ENCODE measurements at regions not wholly inside any gene's neighbourhood (a gene's known extent, or its start where the extent isn't known, plus 50 kb on each side); places are given as distances from the start of the nearest gene placed in this dataset.
A peak's percentile ranks its signal among the peaks of the same experiment; 100 is the strongest.

GRCh38 chr18:26708806-26709716 lies 156.4 kb downstream of the AQP4 start:
- intact Hi-C loops (cut with DNase I) = no loop called here
- DNase-seq = no peak
- ATAC-seq (ENCODE audit: poor library complexity) = no peak

- ATAC-seq (ENCODE audit: poor library complexity) = peak; percentile 66
- no peak for DNase-seq
- intact Hi-C loops (cut with DNase I) = no loop called here
Measured at GRCh38 chr18:26706911-26707351, 158.6 kb downstream of the AQP4 start.

DNA sequence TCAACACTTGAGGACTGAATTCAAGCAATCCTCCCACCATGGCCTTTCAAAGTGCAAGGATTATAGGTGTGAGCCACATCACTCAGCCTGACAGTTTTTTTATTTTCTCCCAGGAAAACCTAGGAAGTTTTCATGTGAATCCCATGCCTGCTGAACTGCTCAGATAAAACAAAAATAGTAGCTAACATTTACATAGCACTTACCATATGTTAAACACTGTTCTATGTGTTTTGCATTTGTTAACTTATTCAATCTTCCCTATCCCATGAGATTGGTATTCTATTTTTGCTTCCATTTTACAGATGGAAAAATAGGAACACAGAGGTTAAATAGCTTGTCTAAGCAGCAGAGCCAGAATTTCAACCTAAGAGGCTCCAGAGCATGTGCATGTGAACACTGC lies 157.4 kb upstream of the KCTD1 start:
- ATAC-seq (ENCODE audit: poor library complexity) (no peak), DNase-seq (no peak)
- intact Hi-C loops (cut with DNase I) = no loop called here

DNA sequence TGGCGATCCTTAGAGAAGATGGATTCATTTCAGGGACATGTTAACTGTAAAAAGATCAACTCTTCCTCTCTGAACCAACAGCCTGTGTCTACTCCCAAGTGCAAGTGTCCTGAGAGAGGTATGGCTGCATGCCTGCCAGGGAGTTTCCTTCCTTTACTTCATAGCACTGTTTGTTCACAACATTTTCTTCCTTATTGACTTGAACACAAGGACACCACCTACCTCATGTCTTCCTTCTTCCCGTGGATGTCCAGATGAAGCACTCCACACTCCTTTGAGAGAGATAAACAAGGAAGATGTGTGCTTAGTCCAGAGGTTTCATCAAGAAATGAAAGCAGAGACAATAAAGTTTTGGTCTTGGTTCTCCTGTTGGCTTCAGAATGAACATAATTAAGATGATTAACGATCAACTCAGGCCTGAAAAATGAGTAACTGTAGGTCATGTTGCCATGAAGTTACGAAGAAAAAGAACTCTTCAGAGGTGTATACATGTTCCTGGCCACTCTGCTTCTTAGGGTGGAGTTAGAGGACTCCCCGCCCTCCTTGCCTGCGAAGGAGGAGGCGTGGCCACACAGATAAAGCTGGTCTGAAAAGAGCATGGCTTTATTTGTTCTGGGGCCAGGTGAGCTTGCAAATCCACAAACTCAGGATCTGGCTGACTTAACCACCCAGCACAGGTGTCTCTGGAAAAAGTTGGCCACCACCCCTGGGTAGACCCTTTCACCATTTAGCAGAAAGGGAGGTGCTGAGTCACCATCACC lies 155.0 kb upstream of the KCTD1 start:
- no peak for ATAC-seq (ENCODE audit: poor library complexity)
- intact Hi-C loops (cut with DNase I) = no loop called here
- DNase-seq = no peak

- ATAC-seq (ENCODE audit: poor library complexity) = no peak
- intact Hi-C loops (cut with DNase I) = no loop called here
- no peak for DNase-seq
Measured at GRCh38 chr18:26702086-26702485, 153.7 kb upstream of the KCTD1 start.

GRCh38 chr18:26700728-26701127 lies 152.4 kb upstream of the KCTD1 start:
- DNase-seq (no peak), ATAC-seq (ENCODE audit: poor library complexity) (peak; percentile 78)
- intact Hi-C loops (cut with DNase I) = no loop called here

DNA sequence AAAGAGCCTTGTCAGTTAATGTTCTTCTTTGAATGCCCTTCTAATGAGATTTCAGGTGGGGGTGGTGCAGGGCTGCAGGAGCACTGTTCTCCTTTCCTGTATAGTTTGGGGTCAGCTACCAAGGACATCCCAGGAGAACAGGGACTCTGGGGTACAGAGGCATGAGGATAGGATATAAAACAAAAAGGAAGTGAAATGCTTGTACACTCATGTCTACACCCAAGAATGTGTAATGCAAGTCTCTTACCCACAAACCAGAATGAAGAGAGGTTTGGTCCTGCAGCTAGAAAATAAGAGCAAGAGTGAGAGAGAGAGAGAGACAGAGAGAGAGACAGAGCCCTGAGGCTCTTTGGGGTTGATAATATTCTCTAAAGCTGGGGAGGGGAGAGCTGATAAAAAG lies 151.8 kb upstream of the KCTD1 start:
- intact Hi-C loops (cut with DNase I) = no loop called here
- DNase-seq (no peak), ATAC-seq (ENCODE audit: poor library complexity) (no peak)

DNA sequence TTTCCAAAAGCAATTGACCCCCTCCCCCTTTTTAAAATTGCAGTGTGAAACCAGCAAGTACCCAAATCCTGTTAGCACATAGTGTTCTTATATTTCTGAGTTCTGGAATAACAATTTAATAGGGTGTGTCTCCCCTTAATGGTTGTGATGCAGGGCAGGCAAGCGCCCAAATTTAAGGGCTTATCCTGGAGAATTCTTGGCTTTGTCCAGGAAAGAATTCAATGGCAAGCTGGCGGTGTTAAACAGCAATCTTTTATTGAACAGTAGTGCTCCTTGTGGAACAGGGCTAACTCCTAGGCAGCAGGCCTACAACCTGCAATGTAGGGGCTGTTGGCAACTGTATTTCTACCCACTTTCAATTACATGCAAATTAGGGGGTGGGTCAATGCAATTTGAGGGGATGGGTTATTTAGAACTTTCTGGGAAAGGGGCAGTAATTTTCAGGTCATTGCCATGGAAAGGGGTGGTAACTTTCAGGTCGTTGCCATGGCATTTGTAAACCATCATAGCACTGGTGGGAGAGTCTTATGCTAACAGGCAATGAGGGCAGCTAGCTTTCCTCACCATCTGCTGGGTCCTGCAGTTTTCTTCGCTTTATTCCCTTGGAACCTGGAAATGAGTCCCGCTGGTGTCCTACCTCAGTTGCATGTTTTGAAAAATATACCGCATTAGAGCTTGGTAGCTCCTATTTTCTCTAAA lies 149.0 kb upstream of the KCTD1 start:
- no peak for ATAC-seq (ENCODE audit: poor library complexity)
- intact Hi-C loops (cut with DNase I) = no loop called here
- no peak for DNase-seq

- DNase-seq (no peak), ATAC-seq (ENCODE audit: poor library complexity) (no peak)
- intact Hi-C loops (cut with DNase I) = no loop called here
Measured at GRCh38 chr18:26696786-26697185, 148.4 kb upstream of the KCTD1 start.

DNA sequence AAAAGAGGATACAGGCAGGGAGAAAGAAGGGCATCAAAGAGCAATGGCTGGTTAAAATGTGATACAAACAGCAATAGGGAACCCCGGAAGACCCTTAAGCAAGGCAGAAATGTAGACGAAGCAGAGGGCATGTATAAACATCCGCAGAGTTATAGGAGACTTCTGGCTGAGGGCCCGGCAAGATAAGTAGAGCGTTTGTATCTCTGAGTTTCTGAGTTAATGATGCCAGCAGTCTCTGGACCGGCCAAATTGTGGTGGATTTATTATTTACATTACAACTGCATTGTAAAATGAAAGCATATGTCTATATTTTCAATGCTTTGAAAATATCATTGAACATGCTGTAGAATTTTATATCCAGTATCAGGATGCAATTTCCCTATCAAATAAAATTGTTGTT lies 148.0 kb upstream of the KCTD1 start:
- ATAC-seq (ENCODE audit: poor library complexity) = no peak
- no peak for DNase-seq
- intact Hi-C loops (cut with DNase I) = no loop called here

DNA sequence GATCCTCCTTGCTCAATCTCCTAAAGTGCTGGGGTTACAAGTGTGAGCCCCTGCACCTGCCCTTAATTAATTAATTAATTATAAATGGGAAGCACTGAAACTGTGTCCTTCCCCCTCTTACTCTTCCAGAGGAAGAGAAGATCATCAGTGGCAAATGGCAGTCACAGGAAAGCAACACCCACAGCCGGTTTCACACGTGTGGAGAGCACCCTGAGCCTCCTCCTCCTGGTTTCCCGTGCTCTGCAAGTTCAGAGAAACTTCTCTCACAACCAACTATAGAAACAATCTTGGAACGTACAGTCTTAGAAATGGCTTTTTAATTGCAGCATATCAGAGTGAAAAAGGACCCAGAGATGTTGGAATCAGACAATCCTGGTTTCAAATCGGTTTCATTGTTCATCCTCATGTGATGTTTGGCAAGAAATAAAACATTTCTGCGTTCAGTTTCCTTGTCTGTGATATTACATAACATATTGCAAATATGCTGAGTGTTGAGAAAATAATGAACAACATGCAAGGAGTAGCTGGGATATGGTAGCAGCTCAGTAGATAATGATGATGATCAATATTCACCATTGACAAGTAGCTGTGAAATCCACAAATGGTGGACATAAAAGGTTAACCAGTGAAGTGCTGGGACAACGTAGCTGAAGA lies 141.0 kb upstream of the KCTD1 start:
- intact Hi-C loops (cut with DNase I) = no loop called here
- no peak for DNase-seq
- ATAC-seq (ENCODE audit: poor library complexity) = no peak

DNA sequence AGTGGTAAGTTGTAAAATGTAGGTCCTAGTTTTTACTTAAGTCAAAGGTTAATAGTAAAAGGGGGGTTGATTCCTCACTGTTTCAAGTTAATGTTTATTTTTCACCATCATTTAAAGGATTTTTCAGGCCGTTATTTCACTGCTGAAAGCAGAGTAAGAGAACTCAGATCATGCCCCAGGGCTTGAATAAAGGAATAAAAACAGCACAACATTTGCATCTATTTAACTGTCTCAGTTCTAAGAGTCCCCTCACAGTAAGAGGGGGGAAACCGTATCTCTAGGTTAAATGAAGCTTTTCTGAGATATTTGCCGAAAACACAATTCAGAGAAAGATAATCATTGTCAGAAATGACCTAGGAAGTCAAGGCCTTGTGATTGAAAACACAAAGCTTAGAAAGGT lies 138.2 kb upstream of the KCTD1 start:
- no peak for DNase-seq
- no peak for ATAC-seq (ENCODE audit: poor library complexity)
- intact Hi-C loops (cut with DNase I) = no loop called here

DNA sequence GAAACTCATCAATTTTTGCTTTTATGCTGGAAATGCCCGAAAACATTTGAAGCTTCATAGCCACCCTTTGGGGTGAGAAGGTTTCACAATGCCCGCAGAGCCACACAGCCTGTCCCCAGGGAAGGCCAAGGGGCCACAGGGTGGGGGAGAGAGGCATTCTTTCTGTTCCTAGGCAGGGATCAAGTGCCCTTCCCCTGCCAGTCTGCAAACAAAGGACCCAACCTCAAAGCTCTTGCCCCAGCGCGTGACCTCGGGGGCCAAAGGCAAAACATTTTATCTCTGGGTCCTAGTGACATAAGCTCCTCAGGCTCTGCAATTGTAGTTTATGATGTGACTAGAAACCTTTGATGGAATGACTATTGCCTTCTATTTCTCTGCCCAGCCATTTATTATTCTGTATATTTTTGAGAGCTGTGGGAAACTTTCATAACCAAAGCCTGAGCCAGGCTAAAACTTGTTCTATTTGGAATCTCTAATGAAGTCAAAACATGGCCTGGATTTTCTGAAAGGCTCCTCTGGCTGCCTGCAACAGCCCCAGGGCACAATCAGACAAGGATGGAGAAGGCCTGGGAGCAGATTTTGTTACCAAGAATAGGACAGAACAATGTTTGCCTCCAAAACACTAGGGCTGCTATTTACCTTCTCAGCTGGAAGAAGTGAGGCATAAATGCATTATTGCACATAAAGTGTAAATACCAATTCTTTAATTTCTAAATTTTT lies 137.2 kb upstream of the KCTD1 start:
- DNase-seq = no peak
- peak; percentile 68 for ATAC-seq (ENCODE audit: poor library complexity)
- intact Hi-C loops (cut with DNase I) = no loop called here

- DNase-seq = no peak
- intact Hi-C loops (cut with DNase I) = no loop called here
- ATAC-seq (ENCODE audit: poor library complexity) = peak; percentile 31
Measured at GRCh38 chr18:26677957-26678356, 129.6 kb upstream of the KCTD1 start.

GRCh38 chr18:26667046-26667445 lies 118.7 kb upstream of the KCTD1 start:
- intact Hi-C loops (cut with DNase I) = no loop called here
- no peak for DNase-seq
- ATAC-seq (ENCODE audit: poor library complexity) = no peak

DNA sequence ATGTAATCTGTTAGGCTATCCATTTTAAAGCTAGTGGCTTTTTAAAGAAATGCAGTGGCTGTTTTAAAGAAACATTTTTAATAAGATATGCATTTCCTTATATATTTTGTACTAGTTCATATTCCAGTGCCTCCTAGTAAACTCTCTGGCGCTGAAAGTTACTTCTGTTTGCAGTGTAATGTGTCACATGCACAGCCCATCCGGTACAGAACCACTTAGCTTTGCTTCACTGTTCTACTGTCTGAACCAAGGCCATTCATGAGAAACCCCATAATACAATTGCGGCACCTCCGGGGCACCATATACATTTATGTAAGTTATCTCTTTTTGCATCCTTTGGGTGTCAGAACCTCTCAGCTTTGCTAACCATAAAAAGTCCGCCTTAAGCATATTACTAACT lies 114.6 kb upstream of the KCTD1 start:
- ATAC-seq (ENCODE audit: poor library complexity) (no peak), DNase-seq (no peak)
- intact Hi-C loops (cut with DNase I) = no loop called here

- intact Hi-C loops (cut with DNase I) = loop anchor here (10.0 kb wide), 1 partner anchor 273 kb away; no protein-coding TSS in a partner anchor
- DNase-seq (no peak), ATAC-seq (ENCODE audit: poor library complexity) (no peak)
Measured at GRCh38 chr18:26657631-26658581, 109.6 kb upstream of the KCTD1 start.

Measured in Right ventricle myocardium superior (tissue), 1 donor.